ENCODE measurements at regions not wholly inside any gene's neighbourhood (a gene's known extent, or its start where the extent isn't known, plus 50 kb on each side); places are given as distances from the start of the nearest gene placed in this dataset.
"Not testable (repeated sequence)": the region's sequence is repeated elsewhere in the genome, so short reads cannot be mapped to it uniquely, and the experiment has no call there.

- not testable (repeated sequence) for H3K18ac ChIP-seq (ENCODE audit: low read length); H3K27me3 ChIP-seq (ENCODE audit: insufficient read depth, low read length); H4K91ac ChIP-seq (ENCODE audit: low read depth, low read length); H3K4me1 ChIP-seq (ENCODE audit: control insufficient read depth in 1 of 2, insufficient read depth in 2 of 2, low read length in 2 of 2); H3K4me3 ChIP-seq (ENCODE audit: low read depth, low read length); H2AK5ac ChIP-seq (ENCODE audit: low read length); H3K23ac ChIP-seq (ENCODE audit: low read length); H2BK120ac ChIP-seq (ENCODE audit: insufficient read depth, low read length, poor library complexity); H3K79me2 ChIP-seq (ENCODE audit: control insufficient read depth, insufficient read depth, low read length, poor library complexity); H3K36me3 ChIP-seq (ENCODE audit: control insufficient read depth in 1 of 2, insufficient read depth in 2 of 2, low read length in 2 of 2); H3K4me2 ChIP-seq (ENCODE audit: low read length); H4K12ac ChIP-seq (ENCODE audit: low read depth, low read length); H3K9me3 ChIP-seq (ENCODE audit: insufficient read depth, low read depth, low read length); H3K14ac ChIP-seq (ENCODE audit: low read length); H4K8ac ChIP-seq (ENCODE audit: low read depth, low read length); H2BK5ac ChIP-seq (ENCODE audit: low read depth, low read length, poor library complexity); DNase-seq; H3K27ac ChIP-seq (ENCODE audit: low read depth, low read length); H2BK12ac ChIP-seq (ENCODE audit: low read length); H3K4ac ChIP-seq (ENCODE audit: low read depth, low read length); H3K9ac ChIP-seq (ENCODE audit: low read length); H3K79me1 ChIP-seq (ENCODE audit: low read length); H2AFZ ChIP-seq (ENCODE audit: insufficient read depth, low read length, poor library complexity)
- no CpG with 5 or more reads among the region's 6 CpGs for WGBS (ENCODE audit: extremely low coverage, insufficient coverage, insufficient read length)
Observed at GRCh38 chr13:65771704-65772313, 1458.3 kb downstream of the PCDH9 start.

DNA sequence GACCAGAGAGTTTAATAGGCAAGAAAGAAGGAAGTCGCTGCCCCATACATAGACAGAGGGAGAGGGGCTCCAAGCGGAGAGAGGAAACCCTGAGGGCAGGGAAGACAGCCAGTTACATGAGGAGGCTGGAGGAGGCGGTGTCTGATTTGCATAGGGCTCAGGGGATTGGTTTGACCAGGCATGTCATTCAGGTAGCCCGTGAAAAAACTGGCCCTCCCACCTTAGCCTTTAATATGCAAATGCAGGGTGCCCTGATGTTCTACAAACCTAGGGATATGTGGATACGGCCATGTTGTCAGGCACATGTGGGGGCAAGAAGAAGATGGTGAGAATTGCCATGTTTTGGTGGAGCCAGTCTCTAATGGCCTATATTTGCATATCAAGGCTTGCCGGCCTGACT lies 1461.6 kb downstream of the PCDH9 start:
- WGBS (ENCODE audit: extremely low coverage, insufficient coverage, insufficient read length), result no CpG with 5 or more reads among the region's 6 CpGs
- H3K79me1 ChIP-seq (ENCODE audit: low read length), result no peaks in the 10 kb centered on the region

GRCh38 chr13:65763811-65764210 lies 1466.3 kb downstream of the PCDH9 start:
- Histone ChIP-seq H3K4me2 (ENCODE audit: low read length) (no peak overlapping the region), H3K79me2 (ENCODE audit: control insufficient read depth, insufficient read depth, low read length, poor library complexity) (no peaks in the 10 kb centered on the region), H3K14ac (ENCODE audit: low read length) (no peak overlapping the region), H4K8ac (ENCODE audit: low read depth, low read length) (no peak overlapping the region), H2AFZ (ENCODE audit: insufficient read depth, low read length, poor library complexity) (no peak overlapping the region), H3K18ac (ENCODE audit: low read length) (no peak overlapping the region), H3K4me1 (ENCODE audit: control insufficient read depth in 1 of 2, insufficient read depth in 2 of 2, low read length in 2 of 2) (no peaks in the 10 kb centered on the region), H2BK120ac (ENCODE audit: insufficient read depth, low read length, poor library complexity) (no peak overlapping the region), H3K36me3 (ENCODE audit: control insufficient read depth in 1 of 2, insufficient read depth in 2 of 2, low read length in 2 of 2) (no peaks in the 10 kb centered on the region), H3K4ac (ENCODE audit: low read depth, low read length) (no peak overlapping the region), H3K27me3 (ENCODE audit: insufficient read depth, low read length) (no peaks in the 10 kb centered on the region), H3K79me1 (ENCODE audit: low read length) (no peaks in the 10 kb centered on the region), H3K23ac (ENCODE audit: low read length) (no peak overlapping the region), H2AK5ac (ENCODE audit: low read length) (no peak overlapping the region), H4K91ac (ENCODE audit: low read depth, low read length) (no peak overlapping the region), H3K9me3 (ENCODE audit: insufficient read depth, low read depth, low read length) (no peaks in the 10 kb centered on the region), H3K27ac (ENCODE audit: low read depth, low read length) (no peak overlapping the region), H2BK5ac (ENCODE audit: low read depth, low read length, poor library complexity) (no peak overlapping the region), H4K12ac (ENCODE audit: low read depth, low read length) (no peak overlapping the region), H2BK12ac (ENCODE audit: low read length) (no peak overlapping the region), H3K9ac (ENCODE audit: low read length) (no peak overlapping the region), H3K4me3 (ENCODE audit: low read depth, low read length) (no peak overlapping the region)
- DNase-seq, result no peak
- no CpG with 5 or more reads among the region's 4 CpGs for whole genome bisulfite sequencing (ENCODE audit: extremely low coverage, insufficient coverage, insufficient read length)

More for the DNA sequence above, 1461.6 kb downstream of the PCDH9 start:
- no peak overlapping the region for H2BK12ac ChIP-seq (ENCODE audit: low read length)
- no peak overlapping the region for H4K91ac ChIP-seq (ENCODE audit: low read depth, low read length)
- H3K27ac ChIP-seq (ENCODE audit: low read depth, low read length), result no peak overlapping the region
- H4K12ac ChIP-seq (ENCODE audit: low read depth, low read length), result no peak overlapping the region
- H2BK120ac ChIP-seq (ENCODE audit: insufficient read depth, low read length, poor library complexity), result no peak overlapping the region
- H2BK5ac ChIP-seq (ENCODE audit: low read depth, low read length, poor library complexity), result no peak overlapping the region
- H3K79me2 ChIP-seq (ENCODE audit: control insufficient read depth, insufficient read depth, low read length, poor library complexity), result no peaks in the 10 kb centered on the region
- no peaks in the 10 kb centered on the region for H3K36me3 ChIP-seq (ENCODE audit: control insufficient read depth in 1 of 2, insufficient read depth in 2 of 2, low read length in 2 of 2)
- H2AK5ac ChIP-seq (ENCODE audit: low read length), result no peak overlapping the region
- no peak overlapping the region for H3K18ac ChIP-seq (ENCODE audit: low read length)
- no peak overlapping the region for H2AFZ ChIP-seq (ENCODE audit: insufficient read depth, low read length, poor library complexity)
- H3K9ac ChIP-seq (ENCODE audit: low read length), result no peak overlapping the region
- no peaks in the 10 kb centered on the region for H3K27me3 ChIP-seq (ENCODE audit: insufficient read depth, low read length)
- no peaks in the 10 kb centered on the region for H3K4me1 ChIP-seq (ENCODE audit: control insufficient read depth in 1 of 2, insufficient read depth in 2 of 2, low read length in 2 of 2)
- peak overlapping the region; percentile 8 for H3K4me2 ChIP-seq (ENCODE audit: low read length)
- H4K8ac ChIP-seq (ENCODE audit: low read depth, low read length), result no peak overlapping the region
- H3K9me3 ChIP-seq (ENCODE audit: insufficient read depth, low read depth, low read length), result no peaks in the 10 kb centered on the region
- H3K4ac ChIP-seq (ENCODE audit: low read depth, low read length), result no peak overlapping the region
- no peak overlapping the region for H3K4me3 ChIP-seq (ENCODE audit: low read depth, low read length)
- no peak overlapping the region for H3K23ac ChIP-seq (ENCODE audit: low read length)
- DNase-seq, result no peak
- no peak overlapping the region for H3K14ac ChIP-seq (ENCODE audit: low read length)

- Histone ChIP-seq H3K36me3 (ENCODE audit: control insufficient read depth in 1 of 2, insufficient read depth in 2 of 2, low read length in 2 of 2) (no peaks in the 10 kb centered on the region), H3K4me3 (ENCODE audit: low read depth, low read length) (no peak overlapping the region), H2AFZ (ENCODE audit: insufficient read depth, low read length, poor library complexity) (no peak overlapping the region), H4K8ac (ENCODE audit: low read depth, low read length) (no peak overlapping the region), H3K9ac (ENCODE audit: low read length) (no peak overlapping the region), H3K79me1 (ENCODE audit: low read length) (no peaks in the 10 kb centered on the region), H3K23ac (ENCODE audit: low read length) (no peak overlapping the region), H3K18ac (ENCODE audit: low read length) (no peak overlapping the region), H2BK12ac (ENCODE audit: low read length) (no peak overlapping the region), H3K14ac (ENCODE audit: low read length) (no peak overlapping the region), H2BK120ac (ENCODE audit: insufficient read depth, low read length, poor library complexity) (no peak overlapping the region), H3K27ac (ENCODE audit: low read depth, low read length) (no peak overlapping the region), H3K4me2 (ENCODE audit: low read length) (no peak overlapping the region), H2AK5ac (ENCODE audit: low read length) (no peak overlapping the region), H3K27me3 (ENCODE audit: insufficient read depth, low read length) (no peaks in the 10 kb centered on the region), H3K4me1 (ENCODE audit: control insufficient read depth in 1 of 2, insufficient read depth in 2 of 2, low read length in 2 of 2) (no peaks in the 10 kb centered on the region), H4K12ac (ENCODE audit: low read depth, low read length) (no peak overlapping the region), H3K4ac (ENCODE audit: low read depth, low read length) (no peak overlapping the region), H3K79me2 (ENCODE audit: control insufficient read depth, insufficient read depth, low read length, poor library complexity) (no peaks in the 10 kb centered on the region), H4K91ac (ENCODE audit: low read depth, low read length) (no peak overlapping the region), H3K9me3 (ENCODE audit: insufficient read depth, low read depth, low read length) (peaks cover 2% of the 10 kb centered on the region), H2BK5ac (ENCODE audit: low read depth, low read length, poor library complexity) (no peak overlapping the region)
- no peak for DNase-seq
Observed at GRCh38 chr13:65762012-65762411, 1468.1 kb downstream of the PCDH9 start.
